Neural progenitor cell (in vitro differentiated cells): ENCODE measurements at regions not wholly inside any gene's neighbourhood (a gene's known extent, or its start where the extent isn't known, plus 50 kb on each side); places are given as distances from the start of the nearest gene placed in this dataset. TPM values are rescaled to one million over a fixed set of nuclear protein-coding genes. Genes with fewer than 3 reads are reported as not detected.

Experiments used
- DNase-seq: peaks from one replicate; pipeline ENCODE4 v3.0.0-alpha.2; 2016; ENCODE audit warnings: low spot score
- H2AFZ ChIP-seq: fragments of 200-600 bp; sonication (generic); replicated peaks from 2 replicates; pipeline ENCODE4 v1.6.1; 2016; ENCODE audit warnings: antibody characterized with exemption
- H3F3A ChIP-seq: fragments of 200-600 bp; sonication (generic); 2 replicates; pipeline ENCODE4 v1.6.1; 2016; ENCODE audit warnings: antibody characterized with exemption, low read depth
- H3K27ac ChIP-seq: fragments of 200-600 bp; sonication (generic); 2 replicates; pipeline ENCODE4 v1.5.1; 2016; ENCODE audit warnings: mild to moderate bottlenecking
- H3K27me3 ChIP-seq: fragments of 200-600 bp; sonication (generic); 2 replicates; pipeline ENCODE4 v1.6.1; 2016; ENCODE audit warnings: mild to moderate bottlenecking, moderate library complexity
- H3K36me3 ChIP-seq: fragments of 200-600 bp; sonication (generic); 2 replicates; pipeline ENCODE4 v1.5.1; 2016
- H3K4me1 ChIP-seq: fragments of 200-600 bp; sonication (generic); 2 replicates; pipeline ENCODE4 v1.6.1; 2016; ENCODE audit warnings: mixed run types
- H3K4me2 ChIP-seq: fragments of 200-600 bp; sonication (generic); 2 replicates; pipeline ENCODE4 v1.6.1; 2016
- H3K4me3 ChIP-seq: fragments of 200-600 bp; sonication (generic); 2 replicates; pipeline ENCODE4 v1.5.1; 2016
- H3K79me2 ChIP-seq: fragments of 200-600 bp; sonication (generic); 2 replicates; pipeline ENCODE4 v1.6.1; 2016; ENCODE audit warnings: low read depth
- H3K9ac ChIP-seq: fragments of 200-600 bp; sonication (generic); 2 replicates; pipeline ENCODE4 v1.6.1; 2016
- H3K9me3 ChIP-seq: fragments of 200-600 bp; sonication (generic); 2 replicates; pipeline ENCODE4 v1.5.1; 2016; ENCODE audit warnings: low read depth
- H4K20me1 ChIP-seq: fragments of 200-600 bp; sonication (generic); 2 replicates; pipeline ENCODE4 v1.6.1; 2016; ENCODE audit warnings: low read depth
- H3K27ac Mint-ChIP-seq: 3 replicates; pipeline ENCODE4 v1.8.0; 2021; ENCODE audit warnings: mixed read lengths
- H3K27me3 Mint-ChIP-seq: 2 replicates; pipeline ENCODE4 v1.8.0; 2022; ENCODE audit warnings: low read depth, mild to moderate bottlenecking, inconsistent platforms, moderate library complexity, mixed read lengths; ENCODE audit not compliant: insufficient read depth
- H3K36me3 Mint-ChIP-seq: 3 replicates; pipeline ENCODE4 v1.8.0; 2021; ENCODE audit warnings: mixed read lengths
- H3K4me1 Mint-ChIP-seq: 3 replicates; pipeline ENCODE4 v1.8.0; 2021; ENCODE audit warnings: mixed read lengths
- H3K4me3 Mint-ChIP-seq: 3 replicates; pipeline ENCODE4 v1.8.0; 2021; ENCODE audit warnings: mild to moderate bottlenecking, moderate library complexity, mixed read lengths
- H3K9me3 Mint-ChIP-seq: 3 replicates; pipeline ENCODE4 v1.8.0; 2020; ENCODE audit warnings: mixed read lengths
- CTCF ChIP-seq: fragments of 200-600 bp; sonication (generic); IDR thresholded peaks from 2 replicates; pipeline ENCODE4 v1.5.1; 2017; ENCODE audit warnings: antibody characterized with exemption, mild to moderate bottlenecking
- EZH2 ChIP-seq: fragments of 200-600 bp; sonication (generic); IDR thresholded peaks from 2 replicates; pipeline ENCODE4 v1.6.1; 2017; ENCODE audit warnings: antibody characterized with exemption, mild to moderate bottlenecking, moderate library complexity
- EZH2phosphoT487 ChIP-seq: fragments of 200-600 bp; sonication (generic); IDR thresholded peaks from 2 replicates; pipeline ENCODE4 v1.6.1; 2017; ENCODE audit warnings: antibody characterized with exemption
- small RNA-seq: library from RNA; depleted of rRNA; stranded (forward); fragments of <200 nt; gene quantifications from one replicate; pipeline ENCODE3, GENCODE V24; 2015

GRCh38 chr12:45674181-45674977, 55.1 kb upstream of the ARID2 start:
- Histone ChIP-seq H3K27ac (no peak overlapping the region), H3F3A (peaks cover 1% of the 10 kb centered on the region), H4K20me1 (no peaks in the 10 kb centered on the region), H3K27me3 (no peaks in the 10 kb centered on the region), H3K9me3 (no peaks in the 10 kb centered on the region), H3K4me2 (no peak overlapping the region), H3K4me1 (peaks cover 6% of the 10 kb centered on the region), H3K36me3 (no peaks in the 10 kb centered on the region), H3K79me2 (no peaks in the 10 kb centered on the region), H3K4me3 (no peak overlapping the region), H2AFZ (no peak overlapping the region), H3K9ac (no peak overlapping the region)
- TF ChIP-seq EZH2 (no peak), EZH2phosphoT487 (no peak), CTCF (no peak)
- H3K4me1 Mint-ChIP-seq: no peaks in the 10 kb centered on the region
- no peaks in the 10 kb centered on the region for H3K27me3 Mint-ChIP-seq
- no peaks in the 10 kb centered on the region for H3K9me3 Mint-ChIP-seq
- no peak overlapping the region for H3K4me3 Mint-ChIP-seq
- DNase-seq: no peak
- H3K36me3 Mint-ChIP-seq: no peaks in the 10 kb centered on the region
- H3K27ac Mint-ChIP-seq: no peak overlapping the region

GRCh38 chr12:45675534-45675933, 54.0 kb upstream of the ARID2 start:
- Mint-ChIP-seq H3K4me3 (no peak overlapping the region), H3K27me3 (no peaks in the 10 kb centered on the region), H3K4me1 (no peaks in the 10 kb centered on the region), H3K9me3 (no peaks in the 10 kb centered on the region), H3K36me3 (no peaks in the 10 kb centered on the region), H3K27ac (no peak overlapping the region)
- no peak for TF ChIP-seq EZH2phosphoT487
- TF ChIP-seq CTCF: no peak
- no peak for TF ChIP-seq EZH2
- Histone ChIP-seq H4K20me1 (no peaks in the 10 kb centered on the region), H3K4me1 (no peaks in the 10 kb centered on the region), H3K9ac (no peak overlapping the region), H3K4me2 (no peak overlapping the region), H3F3A (no peaks in the 10 kb centered on the region), H3K79me2 (no peaks in the 10 kb centered on the region), H3K27ac (no peak overlapping the region), H3K27me3 (no peaks in the 10 kb centered on the region), H3K4me3 (no peak overlapping the region), H2AFZ (no peak overlapping the region), H3K9me3 (no peaks in the 10 kb centered on the region), H3K36me3 (no peaks in the 10 kb centered on the region)
- no peak for DNase-seq

Small RNA genes lying in the stretch of these regions (small RNA-seq; reads per million reads assigned to genes)
- not detected for gene RF00026
